PC-9 (cell line): ENCODE measurements at regions not wholly inside any gene's neighbourhood (a gene's known extent, or its start where the extent isn't known, plus 50 kb on each side); places are given as distances from the start of the nearest gene placed in this dataset.

ENCODE experiments used
- BruUV-seq: library from RNA; stranded (reverse); fragments of 400-500 nt; replicated peaks from 2 replicates; lab custom pipeline; 2021; lab: Mats Ljungman, UMichigan
- CTCF ChIA-PET: fragments of 300-600 bp; sonication (Branson Sonifier 250); formaldehyde crosslinking; loops from one replicate; lab custom pipeline; 2022; ENCODE audit warnings: antibody characterized with exemption; lab: Charles Lee
- POLR2A ChIA-PET: fragments of 300-600 bp; sonication (Branson Sonifier 250); formaldehyde crosslinking; loops from one replicate; lab custom pipeline; 2022; ENCODE audit warnings: antibody characterized with exemption; ENCODE audit not compliant: unreplicated experiment; lab: Charles Lee
- DNase-seq, 2 experiments: peaks; one replicate each; pipeline versions ENCODE4 v3.0.0 to v3.0.0-alpha.2; 2015 to 2022; ENCODE audit warnings: mixed read lengths in 1 of 2
- H2AFZ ChIP-seq: fragments of 200-600 bp; sonication (generic); 2 replicates; pipeline ENCODE4 v1.8.1; 2017; ENCODE audit warnings: antibody characterized with exemption
- H3F3A ChIP-seq: fragments of 200-600 bp; sonication (generic); 2 replicates; pipeline ENCODE4 v1.8.1; 2017; ENCODE audit warnings: antibody characterized with exemption, mild to moderate bottlenecking, low read depth; ENCODE audit not compliant: insufficient read depth
- H3K27ac ChIP-seq: fragments of 200-600 bp; sonication (generic); 2 replicates; pipeline ENCODE4 v1.6.1; 2016; ENCODE audit warnings: mixed run types
- H3K27me3 ChIP-seq: fragments of 200-600 bp; sonication (generic); 2 replicates; pipeline ENCODE4 v1.6.1; 2016; ENCODE audit warnings: low read depth, mixed run types; ENCODE audit not compliant: insufficient read depth
- H3K36me3 ChIP-seq: fragments of 200-600 bp; sonication (generic); 2 replicates; pipeline ENCODE4 v1.6.1; 2016; ENCODE audit warnings: low read depth, mixed run types
- H3K4me1 ChIP-seq: fragments of 200-600 bp; sonication (generic); replicated peaks from 2 replicates; pipeline ENCODE4 v1.6.1; 2016; ENCODE audit warnings: mixed run types; ENCODE audit not compliant: insufficient read depth
- H3K4me2 ChIP-seq: fragments of 200-600 bp; sonication (generic); 2 replicates; pipeline ENCODE4 v1.6.1; 2017; ENCODE audit warnings: mixed run types
- H3K4me3 ChIP-seq: fragments of 200-600 bp; sonication (generic); 2 replicates; pipeline ENCODE4 v1.6.1; 2016; ENCODE audit warnings: mixed run types
- H3K79me2 ChIP-seq: fragments of 200-600 bp; sonication (generic); 2 replicates; pipeline ENCODE4 v1.6.1; 2017; ENCODE audit warnings: low read depth, mixed run types
- H3K9me2 ChIP-seq: fragments of 200-600 bp; sonication (generic); 2 replicates; pipeline ENCODE4 v1.8.1; 2017; ENCODE audit warnings: mild to moderate bottlenecking; ENCODE audit not compliant: insufficient read depth
- H3K9me3 ChIP-seq: fragments of 200-600 bp; sonication (generic); 2 replicates; pipeline ENCODE4 v1.8.1; 2016; ENCODE audit warnings: low read depth; ENCODE audit not compliant: insufficient read depth
- H4K20me1 ChIP-seq: fragments of 200-600 bp; sonication (generic); 2 replicates; pipeline ENCODE4 v1.8.1; 2017; ENCODE audit not compliant: insufficient read depth
- CTCF ChIP-seq: fragments of 200-600 bp; sonication (generic); conservative IDR thresholded peaks from 2 replicates; pipeline ENCODE4 v1.6.1; 2017; ENCODE audit warnings: mixed run types, antibody characterized with exemption, mild to moderate bottlenecking, moderate library complexity
- EZH2 ChIP-seq: fragments of 200-600 bp; sonication (generic); IDR thresholded peaks from 2 replicates; pipeline ENCODE4 v1.8.0; 2017; ENCODE audit warnings: antibody characterized with exemption, low read depth
- intact Hi-C: fragments of 100-400 bp; cut with micrococcal nuclease; formaldehyde crosslinking; loops from one replicate; pipeline ENCODE4 v1.10.0; 2022; ENCODE audit not compliant: unreplicated experiment

GRCh38 chrX:26586570-26586969, 370.6 kb downstream of the MAGEB5 start:
- H2AFZ ChIP-seq, result no peak overlapping the region
- no peak overlapping the region for H3K4me2 ChIP-seq
- no peak for DNase-seq
- intact Hi-C loops, result no loop called here
- ChIA-PET CTCF (no interaction called here), POLR2A (no interaction called here)
- no peaks in the 10 kb centered on the region for H3K79me2 ChIP-seq
- no TSS peak for BruUV-seq
- H3K9me2 ChIP-seq, result no peaks in the 10 kb centered on the region
- no peak overlapping the region for H3K4me3 ChIP-seq
- H3F3A ChIP-seq, result no peaks in the 10 kb centered on the region
- no peak overlapping the region for H3K27ac ChIP-seq
- no peaks in the 10 kb centered on the region for H3K27me3 ChIP-seq
- no peaks in the 10 kb centered on the region for H3K9me3 ChIP-seq
- TF ChIP-seq CTCF (no peak), EZH2 (no peak)
- H4K20me1 ChIP-seq, result no peaks in the 10 kb centered on the region
- H3K36me3 ChIP-seq, result no peaks in the 10 kb centered on the region
- H3K4me1 ChIP-seq, result no peaks in the 10 kb centered on the region

GRCh38 chrX:26581091-26581490, 365.1 kb downstream of the MAGEB5 start:
- no peak overlapping the region for H3K4me2 ChIP-seq
- ChIA-PET POLR2A (no interaction called here), CTCF (no interaction called here)
- no peaks in the 10 kb centered on the region for H3K27me3 ChIP-seq
- H3F3A ChIP-seq, result no peaks in the 10 kb centered on the region
- no peaks in the 10 kb centered on the region for H4K20me1 ChIP-seq
- no peaks in the 10 kb centered on the region for H3K9me2 ChIP-seq
- no TSS peak for BruUV-seq
- intact Hi-C loops, result no loop called here
- H2AFZ ChIP-seq, result no peak overlapping the region
- no peak overlapping the region for H3K27ac ChIP-seq
- no peaks in the 10 kb centered on the region for H3K36me3 ChIP-seq
- no peak overlapping the region for H3K4me3 ChIP-seq
- no peak for DNase-seq
- TF ChIP-seq CTCF, result no peak
- no peak for TF ChIP-seq EZH2
- H3K4me1 ChIP-seq, result no peaks in the 10 kb centered on the region
- no peaks in the 10 kb centered on the region for H3K79me2 ChIP-seq
- H3K9me3 ChIP-seq, result no peaks in the 10 kb centered on the region

GRCh38 chrX:26580021-26580420, 364.1 kb downstream of the MAGEB5 start:
- TF ChIP-seq EZH2 (no peak), CTCF (no peak)
- Histone ChIP-seq H3K4me1 (no peaks in the 10 kb centered on the region), H3K36me3 (no peaks in the 10 kb centered on the region), H3F3A (no peaks in the 10 kb centered on the region), H2AFZ (no peak overlapping the region), H3K4me2 (no peak overlapping the region), H3K27me3 (no peaks in the 10 kb centered on the region), H3K9me2 (no peaks in the 10 kb centered on the region), H3K4me3 (no peak overlapping the region), H3K79me2 (no peaks in the 10 kb centered on the region), H4K20me1 (no peaks in the 10 kb centered on the region), H3K9me3 (no peaks in the 10 kb centered on the region), H3K27ac (no peak overlapping the region)
- intact Hi-C loops, result no loop called here
- no TSS peak for BruUV-seq
- DNase-seq, result no peak
- POLR2A ChIA-PET, result no interaction called here
- CTCF ChIA-PET, result no interaction called here
